ENCODE measurements at regions not wholly inside any gene's neighbourhood (a gene's known extent, or its start where the extent isn't known, plus 50 kb on each side); places are given as distances from the start of the nearest gene placed in this dataset.

DNA sequence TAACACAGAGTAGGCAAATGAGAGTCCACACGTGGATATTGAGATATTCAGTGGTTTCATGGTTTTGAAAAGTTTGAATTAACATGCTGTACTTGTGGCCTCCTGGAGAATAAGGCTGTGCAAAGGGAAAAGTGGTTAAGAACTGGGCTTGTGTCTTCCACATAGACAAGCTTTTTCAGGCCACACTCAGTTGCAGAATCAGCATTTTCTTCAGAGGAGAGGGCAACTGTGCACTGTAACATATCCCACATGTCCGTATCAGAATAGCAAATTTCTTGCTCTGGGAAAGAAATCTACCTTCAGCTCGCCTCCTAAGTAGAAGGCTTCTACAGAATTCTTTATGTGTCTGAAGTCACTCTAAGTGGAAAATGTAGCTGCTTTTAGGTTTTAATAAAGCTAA is 84.9 kb downstream of the ZC3H11B start:
- Histone ChIP-seq H3K14ac (ENCODE audit: low read length) (no peak overlapping the region), H3K9me3 (replicated peaks in 1 of 2; ENCODE audit: control insufficient read depth in 2 of 2, insufficient read depth in 1 of 2, low read depth in 1 of 2, low read length in 2 of 2) (peaks cover 0 to 3% of the 10 kb centered on the region in 2 donors), H2AFZ (ENCODE audit: low read length) (peak overlapping the region; percentile 15), H3K23ac (ENCODE audit: low read depth, low read length, poor library complexity) (no peak overlapping the region), H3K4me1 (ENCODE audit: control insufficient read depth in 2 of 2, insufficient read depth in 1 of 2, low read depth in 1 of 2, low read length in 2 of 2) (peaks cover 0 to 3% of the 10 kb centered on the region in 2 donors), H3K27ac (replicated peaks; ENCODE audit: low read length) (no peak overlapping the region), H2BK15ac (ENCODE audit: low read length) (no peak overlapping the region), H2BK120ac (ENCODE audit: low read depth, low read length) (no peak overlapping the region), H2AK5ac (ENCODE audit: low read depth, low read length) (no peak overlapping the region), H3K36me3 (replicated peaks in 1 of 2; ENCODE audit: control insufficient read depth in 2 of 2, insufficient read depth in 2 of 2, low read length in 2 of 2) (no peaks in the 10 kb centered on the region), H3K4ac (ENCODE audit: low read length) (no peak overlapping the region), H3K4me2 (ENCODE audit: insufficient read depth, low read length, poor library complexity, severe bottlenecking) (no peak overlapping the region), H3K18ac (ENCODE audit: low read length) (no peak overlapping the region), H4K91ac (ENCODE audit: low read depth, low read length, poor library complexity) (no peak overlapping the region), H4K8ac (ENCODE audit: low read depth, low read length) (no peak overlapping the region), H3K27me3 (ENCODE audit: control insufficient read depth in 3 of 3, insufficient read depth in 3 of 3, low read depth in 1 of 3, low read length in 3 of 3) (no peaks in the 10 kb centered on the region), H3K4me3 (ENCODE audit: low read length in 2 of 2) (no peak overlapping the region), H2BK12ac (ENCODE audit: low read length) (no peak overlapping the region), H3K79me1 (ENCODE audit: low read depth, low read length) (no peaks in the 10 kb centered on the region), H3K9ac (ENCODE audit: low read depth, low read length, poor library complexity) (no peak overlapping the region), H2BK5ac (ENCODE audit: low read length) (no peak overlapping the region)
- WGBS, 2 donors (ENCODE audit: extremely low coverage in 2 of 2, insufficient read length in 2 of 2, insufficient replicate concordance in 1 of 2), result no CpG with 5 or more reads among the region's 3 CpGs
- no peak for DNase-seq (ENCODE audit: low spot score)

DNA sequence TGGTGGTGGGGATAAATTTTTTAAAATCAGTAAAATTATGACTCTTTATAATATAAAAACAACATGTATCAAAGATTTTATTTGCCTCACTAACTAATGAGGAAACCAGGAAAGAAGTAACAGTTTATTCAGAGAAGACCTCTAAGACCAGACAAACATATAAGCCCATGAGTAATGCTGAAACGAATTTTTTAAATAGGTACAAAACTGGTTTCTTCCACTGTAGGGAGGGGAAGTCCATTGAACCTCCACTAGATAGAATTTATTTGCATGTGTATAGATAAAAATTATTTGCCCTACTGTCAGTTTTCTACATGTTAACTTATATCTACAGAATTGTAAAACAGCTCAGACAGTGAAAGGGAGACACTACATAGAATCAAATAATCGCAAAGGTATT is 86.8 kb downstream of the ZC3H11B start:
- Histone ChIP-seq H2BK12ac (ENCODE audit: low read length) (no peak overlapping the region), H3K36me3 (replicated peaks in 1 of 2; ENCODE audit: control insufficient read depth in 2 of 2, insufficient read depth in 2 of 2, low read length in 2 of 2) (no peaks in the 10 kb centered on the region), H3K4me3 (ENCODE audit: low read length in 2 of 2) (no peak overlapping the region), H4K91ac (ENCODE audit: low read depth, low read length, poor library complexity) (no peak overlapping the region), H2AK5ac (ENCODE audit: low read depth, low read length) (no peak overlapping the region), H3K18ac (ENCODE audit: low read length) (no peak overlapping the region), H3K4ac (ENCODE audit: low read length) (no peak overlapping the region), H2AFZ (ENCODE audit: low read length) (no peak overlapping the region), H2BK120ac (ENCODE audit: low read depth, low read length) (no peak overlapping the region), H3K23ac (ENCODE audit: low read depth, low read length, poor library complexity) (no peak overlapping the region), H3K27me3 (ENCODE audit: control insufficient read depth in 3 of 3, insufficient read depth in 3 of 3, low read depth in 1 of 3, low read length in 3 of 3) (no peaks in the 10 kb centered on the region), H4K8ac (ENCODE audit: low read depth, low read length) (no peak overlapping the region), H2BK5ac (ENCODE audit: low read length) (no peak overlapping the region), H3K27ac (replicated peaks; ENCODE audit: low read length) (no peak overlapping the region), H3K79me1 (ENCODE audit: low read depth, low read length) (no peaks in the 10 kb centered on the region), H3K9ac (ENCODE audit: low read depth, low read length, poor library complexity) (no peak overlapping the region), H3K4me1 (ENCODE audit: control insufficient read depth in 2 of 2, insufficient read depth in 1 of 2, low read depth in 1 of 2, low read length in 2 of 2) (peaks cover 0 to 3% of the 10 kb centered on the region in 2 donors), H2BK15ac (ENCODE audit: low read length) (no peak overlapping the region), H3K9me3 (replicated peaks in 1 of 2; ENCODE audit: control insufficient read depth in 2 of 2, insufficient read depth in 1 of 2, low read depth in 1 of 2, low read length in 2 of 2) (peaks cover 0 to 3% of the 10 kb centered on the region in 2 donors), H3K4me2 (ENCODE audit: insufficient read depth, low read length, poor library complexity, severe bottlenecking) (no peak overlapping the region), H3K14ac (ENCODE audit: low read length) (no peak overlapping the region)
- DNase-seq (ENCODE audit: low spot score), result no peak
- WGBS, 2 donors (ENCODE audit: extremely low coverage in 2 of 2, insufficient read length in 2 of 2, insufficient replicate concordance in 1 of 2), result no CpG with 5 or more reads among the region's 2 CpGs

DNA sequence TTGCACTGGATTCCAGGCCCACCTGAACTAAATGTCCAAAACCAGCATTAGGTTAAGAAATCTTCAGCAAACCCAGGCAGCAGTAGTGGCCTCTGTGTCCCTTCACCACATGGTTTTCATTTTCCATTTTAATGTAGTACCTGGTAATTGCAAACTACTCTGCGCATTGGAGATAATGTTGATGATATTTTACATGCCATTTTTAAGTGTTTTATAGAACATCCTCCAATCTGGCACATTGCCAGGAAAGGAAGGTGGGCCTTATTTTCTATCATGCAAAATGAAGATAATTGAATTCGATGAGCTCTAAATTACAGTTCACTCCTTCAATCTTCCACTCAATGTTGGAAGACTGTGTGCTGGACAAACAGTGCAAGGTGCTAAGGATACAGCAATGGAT is 89.5 kb downstream of the ZC3H11B start:
- H2AFZ ChIP-seq (ENCODE audit: low read length), result peak overlapping the region; percentile 15
- no peak overlapping the region for H2BK120ac ChIP-seq (ENCODE audit: low read depth, low read length)
- H2BK15ac ChIP-seq (ENCODE audit: low read length), result no peak overlapping the region
- peaks cover 0 to 3% of the 10 kb centered on the region in 2 donors for H3K9me3 ChIP-seq (replicated peaks in 1 of 2; ENCODE audit: control insufficient read depth in 2 of 2, insufficient read depth in 1 of 2, low read depth in 1 of 2, low read length in 2 of 2)
- no peak overlapping the region for H3K14ac ChIP-seq (ENCODE audit: low read length)
- H3K4me1 ChIP-seq (ENCODE audit: control insufficient read depth in 2 of 2, insufficient read depth in 1 of 2, low read depth in 1 of 2, low read length in 2 of 2), result no peaks in the 10 kb centered on the region
- no peak overlapping the region for H4K91ac ChIP-seq (ENCODE audit: low read depth, low read length, poor library complexity)
- no peak overlapping the region for H2AK5ac ChIP-seq (ENCODE audit: low read depth, low read length)
- no peaks in the 10 kb centered on the region for H3K27me3 ChIP-seq (ENCODE audit: control insufficient read depth in 3 of 3, insufficient read depth in 3 of 3, low read depth in 1 of 3, low read length in 3 of 3)
- no peaks in the 10 kb centered on the region for H3K79me1 ChIP-seq (ENCODE audit: low read depth, low read length)
- WGBS, 2 donors (ENCODE audit: extremely low coverage in 2 of 2, insufficient read length in 2 of 2, insufficient replicate concordance in 1 of 2), result no CpG with 5 or more reads among the region's 2 CpGs
- DNase-seq (ENCODE audit: low spot score), result no peak
- H3K27ac ChIP-seq (replicated peaks; ENCODE audit: low read length), result no peak overlapping the region
- no peak overlapping the region for H4K8ac ChIP-seq (ENCODE audit: low read depth, low read length)
- H3K4ac ChIP-seq (ENCODE audit: low read length), result no peak overlapping the region
- no peak overlapping the region for H2BK5ac ChIP-seq (ENCODE audit: low read length)
- no peak overlapping the region for H2BK12ac ChIP-seq (ENCODE audit: low read length)
- no peak overlapping the region for H3K9ac ChIP-seq (ENCODE audit: low read depth, low read length, poor library complexity)
- H3K36me3 ChIP-seq (replicated peaks in 1 of 2; ENCODE audit: control insufficient read depth in 2 of 2, insufficient read depth in 2 of 2, low read length in 2 of 2), result no peaks in the 10 kb centered on the region
- H3K18ac ChIP-seq (ENCODE audit: low read length), result no peak overlapping the region
- H3K23ac ChIP-seq (ENCODE audit: low read depth, low read length, poor library complexity), result no peak overlapping the region
- H3K4me2 ChIP-seq (ENCODE audit: insufficient read depth, low read length, poor library complexity, severe bottlenecking), result no peak overlapping the region
- H3K4me3 ChIP-seq (ENCODE audit: low read length in 2 of 2), result no peak overlapping the region

DNA sequence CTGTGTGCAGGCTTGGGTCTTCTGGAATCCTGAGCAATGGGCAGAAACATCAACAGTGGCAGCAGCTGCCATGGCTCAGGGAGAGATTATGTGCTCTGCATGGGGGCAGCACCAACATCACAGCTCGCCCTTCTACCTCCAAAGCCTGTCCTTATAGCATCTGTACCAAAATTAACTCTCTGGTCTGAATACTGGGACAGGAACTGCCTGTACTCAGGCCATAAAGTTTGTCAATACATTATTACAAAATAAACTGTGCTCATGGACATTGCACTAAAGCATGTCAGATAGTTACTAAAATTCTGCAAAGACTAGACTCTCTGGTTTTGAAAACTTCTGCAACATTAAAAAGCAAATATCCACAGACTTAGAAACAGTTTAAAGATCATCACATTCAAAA is 91.6 kb downstream of the ZC3H11B start:
- H3K18ac ChIP-seq (ENCODE audit: low read length), result peak overlapping the region; percentile 44
- H4K8ac ChIP-seq (ENCODE audit: low read depth, low read length), result no peak overlapping the region
- WGBS, 2 donors (ENCODE audit: extremely low coverage in 2 of 2, insufficient read length in 2 of 2, insufficient replicate concordance in 1 of 2), result no CpG with 5 or more reads among the region's 1 CpG
- H2AFZ ChIP-seq (ENCODE audit: low read length), result no peak overlapping the region
- H3K9me3 ChIP-seq (replicated peaks in 1 of 2; ENCODE audit: control insufficient read depth in 2 of 2, insufficient read depth in 1 of 2, low read depth in 1 of 2, low read length in 2 of 2), result no peaks in the 10 kb centered on the region
- peaks cover 0 to 1% of the 10 kb centered on the region in 2 donors for H3K4me1 ChIP-seq (ENCODE audit: control insufficient read depth in 2 of 2, insufficient read depth in 1 of 2, low read depth in 1 of 2, low read length in 2 of 2)
- H2AK5ac ChIP-seq (ENCODE audit: low read depth, low read length), result no peak overlapping the region
- H3K4me3 ChIP-seq (ENCODE audit: low read length in 2 of 2), result no peak overlapping the region
- no peaks in the 10 kb centered on the region for H3K27me3 ChIP-seq (ENCODE audit: control insufficient read depth in 3 of 3, insufficient read depth in 3 of 3, low read depth in 1 of 3, low read length in 3 of 3)
- DNase-seq (ENCODE audit: low spot score), result no peak
- no peak overlapping the region for H3K4me2 ChIP-seq (ENCODE audit: insufficient read depth, low read length, poor library complexity, severe bottlenecking)
- H3K4ac ChIP-seq (ENCODE audit: low read length), result no peak overlapping the region
- H3K23ac ChIP-seq (ENCODE audit: low read depth, low read length, poor library complexity), result no peak overlapping the region
- H3K27ac ChIP-seq (replicated peaks; ENCODE audit: low read length), result no peak overlapping the region
- no peak overlapping the region for H2BK120ac ChIP-seq (ENCODE audit: low read depth, low read length)
- H3K36me3 ChIP-seq (replicated peaks in 1 of 2; ENCODE audit: control insufficient read depth in 2 of 2, insufficient read depth in 2 of 2, low read length in 2 of 2), result no peaks in the 10 kb centered on the region
- H2BK15ac ChIP-seq (ENCODE audit: low read length), result no peak overlapping the region
- H2BK5ac ChIP-seq (ENCODE audit: low read length), result no peak overlapping the region
- H3K14ac ChIP-seq (ENCODE audit: low read length), result no peak overlapping the region
- no peaks in the 10 kb centered on the region for H3K79me1 ChIP-seq (ENCODE audit: low read depth, low read length)
- H2BK12ac ChIP-seq (ENCODE audit: low read length), result no peak overlapping the region
- H3K9ac ChIP-seq (ENCODE audit: low read depth, low read length, poor library complexity), result no peak overlapping the region
- H4K91ac ChIP-seq (ENCODE audit: low read depth, low read length, poor library complexity), result no peak overlapping the region

All from neuronal stem cell (in vitro differentiated cells).